Mammary epithelial cell (primary cell): ENCODE measurements at regions not wholly inside any gene's neighbourhood (a gene's known extent, or its start where the extent isn't known, plus 50 kb on each side); places are given as distances from the start of the nearest gene placed in this dataset.

Experiments
- CTCF ChIP-seq, 2 donors: IDR thresholded peaks in 1 of 2; conservative IDR thresholded peaks in 1 of 2; 2 replicates each; pipeline ENCODE4 v1.5.1; 2011 to 2012; ENCODE audit warnings: inconsistent platforms in 2 of 2, low read length in 2 of 2, mild to moderate bottlenecking in 2 of 2, control low read depth in 1 of 2, low read depth in 1 of 2; ENCODE audit not compliant: insufficient read depth in 1 of 2; ENCODE audit errors: extremely low read depth in 1 of 2
- EZH2 ChIP-seq: IDR thresholded peaks from 2 replicates; pipeline ENCODE4 v1.6.1; 2012; ENCODE audit warnings: low read length, inconsistent platforms, borderline replicate concordance

DNA sequence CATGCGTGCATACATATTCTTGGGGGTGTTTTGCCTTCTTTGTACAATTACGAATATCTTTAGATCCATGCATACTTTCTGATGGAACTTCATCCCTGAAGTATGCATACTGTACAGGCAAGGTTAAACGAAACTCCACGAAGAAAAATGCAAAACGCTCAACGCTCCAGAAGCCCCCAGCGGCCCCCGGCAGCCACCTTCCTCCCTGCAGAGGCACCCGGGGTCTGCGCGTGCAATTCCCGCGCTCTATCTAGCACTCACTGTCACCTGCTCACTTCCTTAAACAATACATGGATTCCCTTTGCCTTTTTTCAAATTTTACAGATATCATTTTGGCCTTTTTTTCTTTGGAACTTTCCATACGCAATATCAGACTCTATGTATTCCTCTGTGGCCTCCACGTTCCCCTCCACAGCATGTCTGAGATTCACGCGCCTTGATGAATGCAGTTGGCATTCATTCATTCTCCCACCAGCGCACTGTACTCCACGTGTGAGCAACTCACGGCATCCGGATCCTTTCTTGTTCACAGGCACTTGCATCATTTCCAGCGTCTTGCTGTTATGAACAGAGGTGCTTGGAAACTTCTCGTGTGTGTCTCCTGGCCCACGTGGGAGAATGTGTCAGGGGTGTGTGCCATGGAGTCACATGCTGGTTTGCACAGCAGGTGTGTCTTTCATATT, 214.3 kb downstream of the CTTN start:
- no peak for TF ChIP-seq CTCF (conservative IDR thresholded peaks at IDR 0.05 in 1 of 2, IDR thresholded peaks at IDR 0.05 in 1 of 2; ENCODE audit: extremely low read depth in 1 of 2, insufficient read depth in 1 of 2, low read depth in 1 of 2, low read length in 2 of 2)
- TF ChIP-seq EZH2: no peak
